ENCODE measurements at regions not wholly inside any gene's neighbourhood (a gene's known extent, or its start where the extent isn't known, plus 50 kb on each side); places are given as distances from the start of the nearest gene placed in this dataset.

DNA sequence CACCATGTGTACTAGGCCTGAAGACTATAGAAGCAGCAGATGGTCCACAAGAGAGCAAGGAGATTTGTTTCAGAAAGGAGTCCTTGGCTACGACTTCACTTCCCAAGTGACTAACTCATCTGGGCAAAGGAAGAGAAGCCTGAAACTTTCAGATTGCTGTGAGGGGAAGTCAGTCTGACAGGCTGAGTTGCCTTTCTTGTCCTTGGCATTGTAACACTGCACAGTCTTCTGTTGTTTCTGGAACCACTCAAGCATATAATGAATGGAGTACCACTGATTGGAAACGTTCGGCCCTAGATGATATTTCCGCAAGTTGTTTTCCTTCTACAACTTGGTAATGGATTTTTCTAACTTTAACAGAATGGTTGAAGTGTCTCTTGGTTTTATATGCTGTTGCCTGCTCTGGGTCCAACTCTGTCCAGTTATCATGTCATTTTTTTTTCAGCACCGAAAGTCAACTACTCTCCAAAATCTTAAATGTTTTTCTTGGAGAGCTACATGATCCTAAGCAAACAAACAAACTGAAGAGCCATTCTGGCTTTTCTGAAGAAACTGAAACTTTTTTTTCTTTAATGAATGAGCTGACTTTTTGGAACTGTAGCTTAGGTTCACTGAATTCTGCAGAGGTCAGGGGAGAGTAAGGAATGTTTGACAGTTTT lies 685.7 kb downstream of the MECOM start:
- intact Hi-C loops (cut with micrococcal nuclease) = no loop called here
- Histone ChIP-seq H3K27ac (replicated peaks) (no peak overlapping the region), H3K36me3 (no peaks in the 10 kb centered on the region), H3K4me3 (no peak overlapping the region), H3K9me3 (replicated peaks) (no peaks in the 10 kb centered on the region), H3K27me3 (ENCODE audit: low read depth) (no peaks in the 10 kb centered on the region), H3K4me1 (no peaks in the 10 kb centered on the region)
- TF ChIP-seq, protein P1, sequence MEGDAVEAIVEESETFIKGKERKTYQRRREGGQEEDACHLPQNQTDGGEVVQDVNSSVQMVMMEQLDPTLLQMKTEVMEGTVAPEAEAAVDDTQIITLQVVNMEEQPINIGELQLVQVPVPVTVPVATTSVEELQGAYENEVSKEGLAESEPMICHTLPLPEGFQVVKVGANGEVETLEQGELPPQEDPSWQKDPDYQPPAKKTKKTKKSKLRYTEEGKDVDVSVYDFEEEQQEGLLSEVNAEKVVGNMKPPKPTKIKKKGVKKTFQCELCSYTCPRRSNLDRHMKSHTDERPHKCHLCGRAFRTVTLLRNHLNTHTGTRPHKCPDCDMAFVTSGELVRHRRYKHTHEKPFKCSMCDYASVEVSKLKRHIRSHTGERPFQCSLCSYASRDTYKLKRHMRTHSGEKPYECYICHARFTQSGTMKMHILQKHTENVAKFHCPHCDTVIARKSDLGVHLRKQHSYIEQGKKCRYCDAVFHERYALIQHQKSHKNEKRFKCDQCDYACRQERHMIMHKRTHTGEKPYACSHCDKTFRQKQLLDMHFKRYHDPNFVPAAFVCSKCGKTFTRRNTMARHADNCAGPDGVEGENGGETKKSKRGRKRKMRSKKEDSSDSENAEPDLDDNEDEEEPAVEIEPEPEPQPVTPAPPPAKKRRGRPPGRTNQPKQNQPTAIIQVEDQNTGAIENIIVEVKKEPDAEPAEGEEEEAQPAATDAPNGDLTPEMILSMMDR (IDR thresholded peaks at IDR 0.05; ENCODE audit: borderline replicate concordance) = no peak
- DNase-seq = no peak

DNA sequence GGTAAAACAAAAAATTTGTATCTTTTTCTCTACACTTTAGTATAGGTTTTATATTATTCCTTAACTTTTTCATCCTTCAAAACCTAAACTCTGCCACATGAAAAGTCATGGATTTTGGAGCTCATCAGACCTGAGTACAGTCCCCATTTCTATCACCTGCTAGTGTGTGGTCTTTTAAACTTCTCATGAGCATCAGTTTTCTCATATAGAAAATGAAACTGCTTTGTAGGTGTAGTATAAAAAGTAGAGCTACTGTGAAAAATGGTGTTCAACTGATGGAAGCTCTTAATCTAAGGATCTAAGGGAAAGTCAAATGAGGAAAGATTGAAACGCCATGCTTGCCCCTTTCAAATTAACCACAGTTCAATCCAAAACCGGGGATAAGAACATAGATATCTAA lies 686.5 kb downstream of the MECOM start:
- Histone ChIP-seq H3K36me3 (no peaks in the 10 kb centered on the region), H3K27ac (replicated peaks) (no peak overlapping the region), H3K27me3 (ENCODE audit: low read depth) (no peaks in the 10 kb centered on the region), H3K4me3 (no peak overlapping the region), H3K9me3 (replicated peaks) (no peaks in the 10 kb centered on the region), H3K4me1 (no peaks in the 10 kb centered on the region)
- no peak for DNase-seq
- intact Hi-C loops (cut with micrococcal nuclease) = no loop called here
- TF ChIP-seq, protein P1 (IDR thresholded peaks at IDR 0.05; ENCODE audit: borderline replicate concordance) = no peak

DNA sequence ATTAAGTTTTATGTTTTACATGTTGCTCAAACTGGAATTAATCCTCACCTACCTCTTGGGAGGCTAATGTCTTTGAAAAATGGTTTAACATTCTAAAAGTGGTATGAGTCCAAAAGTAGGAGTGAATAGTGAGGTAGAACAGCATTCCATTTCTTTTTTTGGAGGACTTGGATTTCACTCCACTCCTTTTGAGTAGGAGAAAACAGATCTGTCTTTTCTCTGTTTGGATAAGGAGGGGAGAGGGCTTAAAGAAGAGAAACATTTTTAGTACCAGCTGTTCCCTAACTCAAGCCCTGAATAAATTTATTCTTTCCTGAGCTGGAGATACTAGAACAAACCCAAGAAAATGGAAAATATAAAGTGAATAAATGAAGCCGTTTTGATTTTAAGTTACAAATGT lies 687.9 kb downstream of the MECOM start:
- Histone ChIP-seq H3K4me3 (no peak overlapping the region), H3K27ac (replicated peaks) (no peak overlapping the region), H3K4me1 (no peaks in the 10 kb centered on the region), H3K27me3 (ENCODE audit: low read depth) (no peaks in the 10 kb centered on the region), H3K36me3 (no peaks in the 10 kb centered on the region), H3K9me3 (replicated peaks) (no peaks in the 10 kb centered on the region)
- no peak for DNase-seq
- intact Hi-C loops (cut with micrococcal nuclease) = no loop called here
- TF ChIP-seq, protein P1 (IDR thresholded peaks at IDR 0.05; ENCODE audit: borderline replicate concordance) = no peak

DNA sequence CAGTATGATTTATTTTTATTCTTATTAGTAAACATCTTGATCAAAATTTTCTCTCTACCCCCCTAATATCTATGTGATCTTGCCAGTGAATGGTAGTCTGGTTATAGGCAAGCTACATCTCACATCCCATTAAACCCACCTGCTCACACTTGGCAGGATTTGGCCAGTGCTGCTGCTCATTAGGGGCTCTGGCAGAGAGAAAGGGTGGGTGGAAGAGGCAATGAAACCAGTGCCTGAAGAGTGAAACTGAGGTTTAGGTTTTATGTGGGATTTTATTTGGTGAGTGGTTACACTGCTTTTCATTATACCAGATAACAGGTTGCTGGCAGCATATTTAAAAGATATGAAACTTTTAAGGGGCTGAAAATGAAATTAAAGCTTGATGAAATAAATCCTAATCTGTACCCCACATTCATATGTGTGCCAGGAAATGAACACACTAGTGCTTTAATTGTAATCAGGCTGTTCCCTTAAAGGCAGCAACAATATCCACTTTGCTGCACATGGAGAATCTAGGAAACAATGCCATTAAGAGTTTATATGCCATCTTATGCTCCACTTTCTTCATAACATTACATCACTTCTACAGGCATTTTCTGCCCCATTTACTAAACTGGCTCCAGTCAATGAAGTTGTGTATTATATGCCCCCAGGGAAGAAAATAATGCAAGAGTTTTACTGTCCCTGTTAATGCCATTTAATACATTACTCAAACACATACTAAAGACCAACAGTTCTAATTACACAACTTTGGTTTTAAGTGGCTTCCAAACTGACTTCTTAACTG lies 688.7 kb downstream of the MECOM start:
- no peak overlapping the region for H3K4me3 ChIP-seq
- no peaks in the 10 kb centered on the region for H3K9me3 ChIP-seq (replicated peaks)
- intact Hi-C loops (cut with micrococcal nuclease) = no loop called here
- no peaks in the 10 kb centered on the region for H3K27me3 ChIP-seq (ENCODE audit: low read depth)
- no peak overlapping the region for H3K27ac ChIP-seq (replicated peaks)
- no peak for DNase-seq
- TF ChIP-seq, protein P1 (IDR thresholded peaks at IDR 0.05; ENCODE audit: borderline replicate concordance) = no peak
- H3K4me1 ChIP-seq = no peaks in the 10 kb centered on the region
- H3K36me3 ChIP-seq = no peaks in the 10 kb centered on the region

DNA sequence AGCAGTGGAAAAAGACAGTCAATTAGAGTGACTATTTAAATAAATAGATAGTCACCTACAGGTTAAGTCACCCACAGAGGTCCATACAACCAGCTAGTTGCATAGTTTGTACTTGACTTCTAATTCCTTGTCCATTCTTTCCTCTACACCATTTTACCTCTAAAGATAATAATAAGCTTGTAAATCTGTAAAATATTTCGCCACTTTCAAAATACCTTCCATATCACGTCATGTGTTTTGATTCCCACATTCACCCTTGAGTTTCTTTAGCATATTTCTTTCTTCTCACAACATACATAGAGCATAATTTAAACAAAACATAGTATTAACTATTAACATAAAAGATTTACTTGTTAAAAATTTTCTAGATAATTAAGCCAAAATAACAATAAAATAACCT lies 689.6 kb downstream of the MECOM start:
- H3K36me3 ChIP-seq = no peaks in the 10 kb centered on the region
- H3K4me1 ChIP-seq = no peaks in the 10 kb centered on the region
- intact Hi-C loops (cut with micrococcal nuclease) = no loop called here
- no peaks in the 10 kb centered on the region for H3K27me3 ChIP-seq (ENCODE audit: low read depth)
- TF ChIP-seq, protein P1 (IDR thresholded peaks at IDR 0.05; ENCODE audit: borderline replicate concordance) = no peak
- H3K27ac ChIP-seq (replicated peaks) = no peak overlapping the region
- H3K9me3 ChIP-seq (replicated peaks) = no peaks in the 10 kb centered on the region
- H3K4me3 ChIP-seq = no peak overlapping the region
- no peak for DNase-seq
